Iris pigment epithelial cell (primary cell): ENCODE measurements at regions not wholly inside any gene's neighbourhood (a gene's known extent, or its start where the extent isn't known, plus 50 kb on each side); places are given as distances from the start of the nearest gene placed in this dataset.
A peak's percentile ranks its signal among the peaks of the same experiment; 100 is the strongest.

ENCODE experiments used
- DNase-seq: peaks from one replicate; pipeline ENCODE4 v3.0.0-alpha.2; 2011; ENCODE audit warnings: low read depth

DNA sequence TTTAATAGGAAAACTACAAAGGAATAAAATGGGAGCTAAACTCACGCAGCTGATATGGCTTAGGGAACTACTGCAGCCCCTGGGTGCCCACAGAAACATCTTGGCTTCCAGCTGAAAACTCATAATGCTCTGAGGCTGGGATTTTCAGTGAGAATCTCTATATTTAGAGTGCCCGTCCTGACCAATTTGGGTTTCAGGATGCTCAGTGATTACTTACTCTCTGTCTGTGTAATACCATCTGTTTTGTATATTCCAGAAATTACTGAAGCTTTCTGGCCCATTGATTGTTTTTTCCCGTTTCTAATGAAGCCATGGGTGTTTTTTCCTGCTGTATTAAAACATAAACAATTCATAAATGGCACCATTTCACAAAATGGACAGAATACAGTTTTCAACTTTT, 50.6 kb upstream of the ZNF385D start:
- DNase-seq = no peak

GRCh38 chr3:21803604-21804003, 52.6 kb upstream of the ZNF385D start:
- no peak for DNase-seq

DNA sequence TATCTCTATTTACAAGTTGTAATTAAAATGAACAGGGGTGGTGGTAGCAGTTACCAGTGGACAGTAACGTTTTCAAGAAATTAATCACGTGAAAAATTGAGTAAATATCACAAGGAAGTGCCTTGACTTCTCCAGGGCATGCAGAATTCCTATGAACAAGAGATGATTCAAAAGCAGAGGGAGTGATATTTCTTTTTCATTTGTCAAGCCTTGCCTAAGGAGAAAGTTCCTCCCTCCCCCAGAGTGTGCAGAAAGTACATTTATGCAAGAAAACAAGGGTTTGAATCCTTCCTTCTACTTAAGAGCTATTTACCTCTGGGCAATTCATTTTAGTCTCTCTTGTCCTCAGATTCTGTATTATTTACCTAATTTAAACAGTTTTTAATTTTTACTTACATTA, 53.3 kb upstream of the ZNF385D start:
- no peak for DNase-seq

DNA sequence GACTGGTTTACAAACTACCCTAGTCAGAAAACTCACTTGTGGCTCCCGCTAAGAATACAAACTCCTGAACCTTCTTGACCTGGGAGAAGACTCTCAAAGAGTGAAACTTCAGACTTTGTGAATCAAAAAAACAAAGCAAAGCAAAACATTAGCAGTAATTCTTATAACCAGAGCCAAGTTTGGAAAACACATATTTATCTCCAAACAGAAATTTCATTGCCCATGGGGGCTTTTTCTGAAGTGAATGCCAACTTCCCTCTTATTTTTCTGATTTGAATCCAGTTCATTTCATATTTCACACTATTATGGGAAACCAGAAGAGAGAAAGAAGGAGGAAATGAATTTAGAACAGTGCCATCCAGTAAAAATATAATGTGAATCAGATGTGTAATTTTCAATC, 55.7 kb upstream of the ZNF385D start:
- DNase-seq = no peak

DNA sequence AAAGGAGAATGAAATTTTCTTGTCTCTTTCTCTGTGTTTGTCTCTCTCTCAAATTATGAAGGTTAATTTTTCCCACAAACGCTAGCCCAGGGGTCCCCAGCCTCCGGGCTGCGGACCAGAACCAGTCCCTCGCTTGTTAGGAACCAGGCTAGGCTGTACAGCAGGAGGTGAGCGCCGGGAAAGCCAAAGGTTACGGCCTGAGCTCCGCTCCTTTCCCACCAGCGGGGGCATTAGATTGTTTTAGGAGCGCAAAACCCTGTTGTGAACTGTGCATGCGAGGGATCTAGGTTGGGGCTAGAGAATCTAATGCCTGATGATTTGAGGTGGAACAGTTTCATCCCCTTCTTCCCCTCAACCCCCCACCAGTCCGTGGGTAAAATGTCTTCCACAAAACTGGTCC, 74.7 kb upstream of the ZNF385D start:
- DNase-seq = no peak

- DNase-seq = peak; percentile 4
Measured at GRCh38 chr3:21826416-21826815, 75.4 kb upstream of the ZNF385D start.

- DNase-seq = no peak
Measured at GRCh38 chr3:21830541-21830940, 79.5 kb upstream of the ZNF385D start.

DNA sequence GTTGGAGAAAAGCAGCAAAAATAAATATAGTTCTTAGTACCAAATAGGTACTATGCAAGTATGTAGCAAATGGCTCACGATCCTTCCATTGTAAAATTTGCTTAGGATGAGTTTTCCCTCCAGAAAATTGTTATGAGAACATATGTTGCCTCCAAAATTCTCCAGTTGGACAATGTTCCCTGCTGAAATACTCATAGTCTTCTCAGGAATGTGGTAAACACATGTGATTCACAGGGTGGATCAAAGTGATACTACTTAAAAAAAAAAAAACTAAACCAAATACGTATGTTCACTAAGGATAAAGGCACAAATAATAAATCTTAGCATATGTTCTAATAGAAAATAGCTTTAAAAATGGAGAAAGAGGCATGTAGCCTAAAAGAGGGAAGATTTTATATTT, 84.3 kb upstream of the ZNF385D start:
- peak; percentile 10 for DNase-seq

GRCh38 chr3:21836227-21836626, 85.2 kb upstream of the ZNF385D start:
- DNase-seq = no peak

GRCh38 chr3:21839176-21839575, 88.2 kb upstream of the ZNF385D start:
- DNase-seq = no peak

- DNase-seq = peak; percentile 90
Measured at GRCh38 chr3:21839592-21839991, 88.6 kb upstream of the ZNF385D start.

GRCh38 chr3:21847005-21847404, 96.0 kb upstream of the ZNF385D start:
- peak; percentile 7 for DNase-seq

DNA sequence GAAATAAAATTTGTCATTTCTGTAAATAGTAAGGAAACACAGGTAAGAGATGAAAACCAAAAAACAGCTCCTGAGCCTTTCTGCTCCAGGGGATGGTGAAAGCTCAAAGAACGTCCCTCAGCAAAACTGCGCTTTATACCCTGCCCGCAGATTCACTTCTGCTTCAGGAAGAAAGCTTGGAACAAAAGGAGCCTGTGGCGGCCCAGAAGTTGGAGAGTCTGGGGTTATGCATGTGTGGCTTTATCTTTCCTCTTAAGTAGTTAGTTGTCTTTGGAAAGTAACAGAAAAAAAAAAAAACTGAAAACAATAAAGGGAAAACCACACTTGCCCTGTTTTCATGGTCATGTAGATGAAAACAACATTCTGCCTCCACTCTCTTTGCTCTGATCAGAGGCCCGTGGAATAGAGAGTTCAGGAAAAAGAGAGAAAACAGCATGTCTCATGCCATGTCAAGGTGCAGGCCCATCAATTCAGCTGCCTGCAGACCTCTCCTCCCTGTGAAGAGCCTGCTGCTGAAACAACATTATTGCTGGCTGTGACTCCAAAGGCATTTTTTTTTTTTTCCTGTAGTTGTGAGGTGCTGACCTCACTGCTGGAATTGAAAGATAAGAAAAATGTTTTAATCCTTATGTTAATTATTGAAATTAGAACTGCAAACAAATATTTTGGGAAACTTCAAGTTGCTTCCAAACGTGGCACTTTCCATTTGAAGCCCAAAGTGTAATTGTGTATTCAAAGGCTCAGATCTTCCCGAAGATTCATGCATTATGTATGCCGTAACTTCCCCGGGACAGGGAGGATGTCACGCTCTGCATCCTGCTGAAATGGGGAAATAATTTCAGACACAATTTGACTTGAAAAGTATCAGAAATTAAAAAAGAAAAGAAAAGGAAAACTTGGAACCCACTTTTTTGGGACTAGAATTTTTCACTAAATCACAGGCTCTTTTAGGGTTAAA, 108.4 kb upstream of the ZNF385D start:
- DNase-seq = no peak

DNA sequence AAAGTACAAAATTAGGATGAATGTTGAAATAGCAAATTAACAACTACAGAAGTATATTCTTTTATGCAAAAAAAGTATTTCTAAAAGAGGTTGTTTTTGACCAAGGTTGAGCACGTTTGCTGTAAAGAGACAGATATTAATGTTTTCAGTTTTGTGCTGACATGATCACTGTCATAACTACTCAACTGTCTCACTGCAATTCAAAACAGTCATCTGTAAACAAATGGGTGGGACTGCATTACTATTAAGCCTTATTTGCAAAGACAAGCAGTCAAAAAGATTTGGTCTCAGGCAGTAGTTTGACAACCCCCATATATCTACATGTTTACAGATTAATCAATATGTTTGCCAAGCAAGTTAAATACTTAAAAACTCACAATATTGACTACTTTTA, 109.1 kb upstream of the ZNF385D start:
- no peak for DNase-seq

DNA sequence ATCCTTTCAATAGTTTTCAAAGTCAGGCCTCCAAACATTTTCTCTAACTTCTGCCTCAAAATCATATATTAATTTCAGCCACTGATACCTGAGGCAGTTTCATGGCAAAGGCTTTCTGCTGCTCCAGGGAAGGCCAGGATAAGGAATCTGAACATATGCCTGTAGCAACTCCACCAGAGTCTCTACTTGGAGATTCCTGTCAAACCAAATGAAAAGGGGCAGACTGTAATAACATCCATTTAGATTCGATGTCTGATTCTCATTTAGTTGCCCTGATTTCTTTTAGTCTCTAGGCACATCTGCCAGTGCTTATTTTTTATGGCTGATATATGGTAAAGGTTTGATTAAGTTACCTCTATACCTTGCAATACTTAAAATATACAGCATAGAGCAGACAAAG, 109.6 kb upstream of the ZNF385D start:
- no peak for DNase-seq

DNA sequence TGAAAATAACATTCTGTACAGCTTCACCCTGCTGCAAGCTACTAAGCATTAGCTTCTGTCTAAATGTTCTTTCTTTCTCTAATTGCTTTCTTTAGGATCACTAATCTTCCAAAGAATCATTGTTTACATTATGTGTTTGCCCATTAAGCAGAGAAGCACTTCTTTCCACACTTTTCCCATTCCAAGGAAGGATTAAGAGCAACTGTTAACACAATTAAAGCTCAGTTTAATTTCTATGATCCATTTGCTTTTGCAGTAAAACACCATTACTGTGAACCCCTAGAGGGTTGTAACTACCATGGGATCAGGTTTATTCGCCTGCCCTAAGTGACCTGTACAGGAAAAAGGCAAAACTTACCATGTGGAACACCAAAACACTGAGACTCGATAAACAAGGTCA, 125.8 kb upstream of the ZNF385D start:
- DNase-seq = no peak

DNA sequence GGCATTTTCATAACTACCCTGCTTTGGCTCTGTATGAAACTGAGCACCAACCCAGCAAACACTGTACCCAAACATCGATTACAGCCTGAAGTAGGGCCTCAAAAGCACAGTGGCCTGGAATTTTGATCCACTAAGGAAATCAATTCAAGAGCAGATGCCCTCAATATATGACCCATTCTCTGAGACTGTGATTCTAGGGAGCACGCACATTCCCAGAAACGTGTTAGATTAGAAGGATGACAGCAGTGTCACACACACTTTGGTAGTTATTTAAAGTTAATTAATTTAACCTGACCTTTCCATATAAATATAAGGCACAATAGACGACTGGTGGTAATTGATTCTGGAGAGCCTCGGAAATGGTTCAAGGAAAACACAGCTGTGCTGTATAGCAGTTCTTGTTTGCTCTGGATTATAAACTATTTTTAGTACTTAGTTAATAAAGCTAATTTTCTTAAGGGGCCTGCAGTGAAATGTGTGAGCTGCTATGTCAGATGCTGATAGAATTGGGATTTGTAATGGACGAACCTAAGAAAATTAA, 126.3 kb upstream of the ZNF385D start:
- DNase-seq = no peak

GRCh38 chr3:21879184-21879886, 128.3 kb upstream of the ZNF385D start:
- DNase-seq = no peak

GRCh38 chr3:21888656-21889055, 137.6 kb upstream of the ZNF385D start:
- DNase-seq = no peak

DNA sequence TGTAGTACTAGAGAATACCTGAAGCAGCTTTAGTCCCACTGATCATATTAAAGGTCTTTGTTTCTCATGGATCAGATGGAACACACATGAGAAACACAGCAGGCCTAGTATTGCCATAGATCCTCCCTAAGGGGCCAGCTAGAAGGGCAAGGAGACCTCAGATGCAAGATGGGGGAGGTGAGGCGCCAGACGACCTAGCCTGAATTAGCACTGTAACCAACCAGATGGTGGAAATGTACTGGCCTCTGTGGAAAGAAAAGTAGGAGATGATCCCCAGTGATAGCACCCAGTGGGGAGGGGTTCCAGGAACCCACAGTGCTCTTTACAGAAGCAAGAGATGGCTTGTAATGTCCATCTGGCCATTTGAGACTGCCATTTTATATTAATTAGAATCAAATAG, 138.2 kb upstream of the ZNF385D start:
- DNase-seq = no peak

DNA sequence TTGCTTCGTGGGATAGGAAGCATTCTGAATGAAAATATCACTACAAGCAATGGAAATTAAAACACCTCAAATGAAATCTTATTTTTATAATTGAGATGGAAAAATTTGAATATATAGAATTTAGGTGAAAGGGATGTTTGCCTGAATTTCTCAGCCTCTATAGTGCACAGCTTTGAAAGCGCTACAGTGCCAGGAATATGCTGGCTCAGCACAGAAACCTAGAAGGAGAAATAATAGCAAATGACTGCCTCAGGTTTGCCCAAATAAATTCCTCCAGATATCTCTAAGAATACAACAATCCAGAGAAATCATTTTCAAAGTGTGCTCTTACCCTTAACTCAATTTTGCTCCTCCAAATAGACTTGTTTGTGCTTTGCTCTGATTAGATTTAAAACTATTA, 141.1 kb upstream of the ZNF385D start:
- DNase-seq = no peak

DNA sequence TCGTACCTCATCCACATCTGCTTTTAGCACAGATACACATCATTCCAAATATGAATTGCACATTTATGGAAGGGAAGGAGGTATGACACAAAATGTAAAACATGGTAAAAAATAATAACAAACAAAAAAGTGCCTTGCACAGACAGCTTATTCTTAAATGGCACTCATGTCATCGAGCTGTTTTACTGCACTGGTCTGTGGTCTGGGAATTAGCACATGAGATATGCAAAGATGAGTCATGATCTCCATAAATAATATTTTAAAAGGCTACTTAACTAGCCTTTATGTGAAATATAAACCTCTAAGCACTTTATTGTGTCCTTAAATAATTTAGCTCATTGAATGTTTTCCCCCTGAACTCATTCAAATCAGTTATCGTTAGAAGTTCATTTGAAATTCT, 142.2 kb upstream of the ZNF385D start:
- peak; percentile 33 for DNase-seq
